Hepatocyte (in vitro differentiated cells): ENCODE measurements at regions not wholly inside any gene's neighbourhood (a gene's known extent, or its start where the extent isn't known, plus 50 kb on each side); places are given as distances from the start of the nearest gene placed in this dataset.

ENCODE experiments used
- EZH2phosphoT487 ChIP-seq: fragments of 200-600 bp; sonication (generic); IDR thresholded peaks from one replicate; pipeline ENCODE4 v1.6.1; 2018; ENCODE audit warnings: antibody characterized with exemption, mild to moderate bottlenecking, low read depth, moderate library complexity; ENCODE audit not compliant: unreplicated experiment, severe bottlenecking
- TF ChIP-seq, protein P1 (sequence below): fragments of 200-600 bp; sonication (generic); IDR thresholded peaks from 2 replicates; pipeline ENCODE4 v1.5.1; 2016; ENCODE audit warnings: antibody characterized with exemption, mild to moderate bottlenecking; ENCODE audit not compliant: poor library complexity

DNA sequence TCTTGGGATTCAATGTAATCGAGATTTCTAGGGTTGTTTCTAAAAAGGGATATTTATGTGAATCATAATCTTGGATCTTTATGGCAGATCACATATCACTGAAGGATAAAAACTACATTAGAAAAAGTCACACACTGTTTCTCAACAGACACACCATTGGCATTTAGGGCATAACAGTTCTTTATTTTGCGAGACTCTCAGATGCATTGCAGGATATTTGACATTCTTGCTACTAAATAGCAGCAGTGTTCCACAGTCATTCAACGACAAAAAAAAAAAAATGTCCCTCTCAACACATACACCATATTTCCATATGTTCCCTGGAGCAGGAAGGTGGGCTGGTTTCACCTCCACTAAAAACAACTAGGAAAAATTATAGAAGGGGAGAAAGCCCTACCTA lies 243.4 kb upstream of the PCDH18 start:
- TF ChIP-seq, protein P1, sequence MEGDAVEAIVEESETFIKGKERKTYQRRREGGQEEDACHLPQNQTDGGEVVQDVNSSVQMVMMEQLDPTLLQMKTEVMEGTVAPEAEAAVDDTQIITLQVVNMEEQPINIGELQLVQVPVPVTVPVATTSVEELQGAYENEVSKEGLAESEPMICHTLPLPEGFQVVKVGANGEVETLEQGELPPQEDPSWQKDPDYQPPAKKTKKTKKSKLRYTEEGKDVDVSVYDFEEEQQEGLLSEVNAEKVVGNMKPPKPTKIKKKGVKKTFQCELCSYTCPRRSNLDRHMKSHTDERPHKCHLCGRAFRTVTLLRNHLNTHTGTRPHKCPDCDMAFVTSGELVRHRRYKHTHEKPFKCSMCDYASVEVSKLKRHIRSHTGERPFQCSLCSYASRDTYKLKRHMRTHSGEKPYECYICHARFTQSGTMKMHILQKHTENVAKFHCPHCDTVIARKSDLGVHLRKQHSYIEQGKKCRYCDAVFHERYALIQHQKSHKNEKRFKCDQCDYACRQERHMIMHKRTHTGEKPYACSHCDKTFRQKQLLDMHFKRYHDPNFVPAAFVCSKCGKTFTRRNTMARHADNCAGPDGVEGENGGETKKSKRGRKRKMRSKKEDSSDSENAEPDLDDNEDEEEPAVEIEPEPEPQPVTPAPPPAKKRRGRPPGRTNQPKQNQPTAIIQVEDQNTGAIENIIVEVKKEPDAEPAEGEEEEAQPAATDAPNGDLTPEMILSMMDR = no peak
- no peak for TF ChIP-seq EZH2phosphoT487
